RPMI8226 (cell line): ENCODE measurements at regions not wholly inside any gene's neighbourhood (a gene's known extent, or its start where the extent isn't known, plus 50 kb on each side); places are given as distances from the start of the nearest gene placed in this dataset.
A peak's percentile ranks its signal among the peaks of the same experiment; 100 is the strongest.
"Not testable (repeated sequence)": the region's sequence is repeated elsewhere in the genome, so short reads cannot be mapped to it uniquely, and the experiment has no call there.

Experiments used
- DNase-seq: peaks from one replicate; pipeline ENCODE4 v3.0.0-alpha.2; 2015

- no peak for DNase-seq
Measured at GRCh38 chr11:112662554-112662953, 298.7 kb upstream of the NCAM1 start.

- no peak for DNase-seq
Measured at GRCh38 chr11:112663947-112664634, 297.1 kb upstream of the NCAM1 start.

GRCh38 chr11:112665291-112665690 lies 295.9 kb upstream of the NCAM1 start:
- no peak for DNase-seq

- no peak for DNase-seq
Measured at GRCh38 chr11:112666253-112666652, 295.0 kb upstream of the NCAM1 start.

- no peak for DNase-seq
Measured at GRCh38 chr11:112670806-112671570, 290.2 kb upstream of the NCAM1 start.

GRCh38 chr11:112673401-112673800 lies 287.8 kb upstream of the NCAM1 start:
- DNase-seq, result not testable (repeated sequence)

- DNase-seq, result no peak
Measured at GRCh38 chr11:112685111-112685510, 276.1 kb upstream of the NCAM1 start.

GRCh38 chr11:112689851-112690250 lies 271.4 kb upstream of the NCAM1 start:
- DNase-seq, result no peak

- DNase-seq, result peak; percentile 88
Measured at GRCh38 chr11:112693781-112694180, 267.4 kb upstream of the NCAM1 start.

- peak; percentile 72 for DNase-seq
Measured at GRCh38 chr11:112694245-112694644, 267.0 kb upstream of the NCAM1 start.

GRCh38 chr11:112694813-112695212 lies 266.4 kb upstream of the NCAM1 start:
- no peak for DNase-seq

- DNase-seq, result peak; percentile 19
Measured at GRCh38 chr11:112697391-112698178, 263.6 kb upstream of the NCAM1 start.

- DNase-seq, result no peak
Measured at GRCh38 chr11:112705148-112705547, 256.1 kb upstream of the NCAM1 start.

- no peak for DNase-seq
Measured at GRCh38 chr11:112706863-112707262, 254.4 kb upstream of the NCAM1 start.

- not testable (repeated sequence) for DNase-seq
Measured at GRCh38 chr11:112714340-112714739, 246.9 kb upstream of the NCAM1 start.

- no peak for DNase-seq
Measured at GRCh38 chr11:112715056-112715455, 246.2 kb upstream of the NCAM1 start.

- DNase-seq, result no peak
Measured at GRCh38 chr11:112718483-112718882, 242.7 kb upstream of the NCAM1 start.

GRCh38 chr11:112719736-112720525 lies 241.3 kb upstream of the NCAM1 start:
- DNase-seq, result no peak

- DNase-seq, result no peak
Measured at GRCh38 chr11:112722148-112722547, 239.1 kb upstream of the NCAM1 start.

GRCh38 chr11:112722876-112723275 lies 238.3 kb upstream of the NCAM1 start:
- DNase-seq, result no peak

- no peak for DNase-seq
Measured at GRCh38 chr11:112723676-112724495, 237.3 kb upstream of the NCAM1 start.

GRCh38 chr11:112724496-112724790 lies 236.8 kb upstream of the NCAM1 start:
- peak; percentile 45 for DNase-seq
